H1 (cell line): ENCODE measurements at regions not wholly inside any gene's neighbourhood (a gene's known extent, or its start where the extent isn't known, plus 50 kb on each side); places are given as distances from the start of the nearest gene placed in this dataset.

ENCODE experiments used
- ATF3 ChIP-seq: IDR thresholded peaks from 2 replicates; pipeline ENCODE4 v1.6.1; 2011; ENCODE audit warnings: low read depth, mild to moderate bottlenecking, low read length; ENCODE audit not compliant: insufficient read depth
- CBX8 ChIP-seq: fragments of 300-800, 300-1000 bp; sonication (generic); IDR thresholded peaks from 2 replicates; pipeline ENCODE4 v1.7.1; 2016; ENCODE audit warnings: low read depth, low read length, borderline replicate concordance
- KDM5A ChIP-seq: fragments of 200-600 bp; IDR thresholded peaks from 2 replicates; pipeline ENCODE4 v1.7.1; 2012; ENCODE audit warnings: mild to moderate bottlenecking, low read length, inconsistent platforms, mixed read lengths
- SIN3A ChIP-seq, 2 experiments: IDR thresholded peaks in 1 of 2; conservative IDR thresholded peaks in 1 of 2; 2 replicates each; pipeline ENCODE4 v1.6.1; 2011 to 2012; ENCODE audit warnings: low read length in 2 of 2, improper control_type of control experiment in 1 of 2, low read depth in 1 of 2, mild to moderate bottlenecking in 1 of 2
- ZNF274 ChIP-seq: IDR thresholded peaks from 2 replicates; pipeline ENCODE4 v1.7.0; 2012; ENCODE audit warnings: low read length, borderline replicate concordance; ENCODE audit errors: extremely low read depth

GRCh38 chr6:155747491-155747890 is 291.9 kb upstream of the NOX3 start (continued):
- TF ChIP-seq ATF3 (no peak), ZNF274 (no peak), SIN3A (conservative IDR thresholded peaks at IDR 0.05 in 1 of 2, IDR thresholded peaks at IDR 0.05 in 1 of 2; ENCODE audit: low read depth in 1 of 2, low read length in 2 of 2) (no peak), KDM5A (no peak), CBX8 (no peak)
